AG04450 (cell line): ENCODE measurements at regions not wholly inside any gene's neighbourhood (a gene's known extent, or its start where the extent isn't known, plus 50 kb on each side); places are given as distances from the start of the nearest gene placed in this dataset.

Source experiments
- CTCF ChIA-PET: fragments of 300-600, 350-600 bp; formaldehyde crosslinking; extraction: SDS; loops from one replicate; lab custom pipeline; 2022; ENCODE audit warnings: antibody characterized with exemption, inconsistent platforms; lab: Charles Lee
- POLR2A ChIA-PET: fragments of 350-600 bp; formaldehyde crosslinking; extraction: SDS; loops from one replicate; lab custom pipeline; 2021; ENCODE audit warnings: antibody characterized with exemption, inconsistent platforms; lab: Yijun Ruan, JAX
- DNase-seq: peaks from one replicate; pipeline ENCODE4 v3.0.0-alpha.2; 2011; ENCODE audit warnings: low read depth, low spot score
- H3K27ac ChIP-seq: one replicate; pipeline ENCODE4 v1.5.1; 2012; ENCODE audit warnings: low read depth, low read length, control low read depth
- H3K27me3 ChIP-seq: one replicate; pipeline ENCODE4 v1.6.0; 2012; ENCODE audit warnings: low read length; ENCODE audit not compliant: control insufficient read depth, insufficient read depth
- H3K4me3 ChIP-seq: 2 replicates; pipeline ENCODE4 v1.5.1; 2011; ENCODE audit warnings: mild to moderate bottlenecking, low read depth, low read length, control low read depth
- H3K9me3 ChIP-seq: 2 replicates; pipeline ENCODE4 v1.5.1; 2012; ENCODE audit warnings: low read length; ENCODE audit not compliant: control insufficient read depth, insufficient read depth
- TF ChIP-seq, protein P1 (sequence below): IDR thresholded peaks from 2 replicates; pipeline ENCODE4 v1.5.1; 2011; ENCODE audit warnings: low read depth, low read length, control low read depth, inconsistent platforms

DNA sequence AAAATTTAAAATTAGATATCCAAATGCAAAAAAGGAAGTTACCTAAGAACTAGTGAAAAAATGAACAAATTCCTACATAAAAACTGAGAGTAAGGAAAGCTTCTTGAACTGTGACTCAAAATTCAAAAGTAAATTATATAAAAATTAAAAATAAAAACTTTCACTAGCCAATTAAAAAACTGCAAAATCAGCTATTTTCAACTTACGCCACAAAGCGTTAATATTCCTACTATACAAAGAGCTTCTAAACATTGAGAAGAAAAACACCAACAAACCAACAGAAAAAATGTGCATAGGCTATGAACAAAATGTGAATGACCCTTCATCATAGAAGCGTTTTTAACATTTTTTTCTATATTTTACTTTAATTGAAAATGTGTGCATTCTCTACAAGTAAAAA, 445.7 kb downstream of the CDH2 start:
- CTCF ChIA-PET, result no interaction called here

DNA sequence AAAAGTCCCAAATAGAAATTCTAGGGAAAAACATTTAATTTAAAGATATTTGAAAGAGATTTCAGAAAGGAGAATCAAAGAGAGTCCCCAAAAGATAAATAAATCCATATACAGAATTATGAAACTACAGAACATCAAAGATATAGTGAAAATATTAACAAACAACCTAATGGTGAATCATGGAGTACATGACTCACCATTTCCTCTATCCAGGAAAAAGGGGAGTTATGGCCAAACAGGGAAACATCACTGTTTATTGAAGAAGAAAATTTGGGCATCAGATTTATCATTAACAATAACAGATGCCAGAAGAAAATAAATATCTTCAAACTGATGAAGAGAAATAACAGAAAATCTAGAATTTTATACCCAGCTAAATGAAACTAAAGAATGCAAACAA, 448.3 kb downstream of the CDH2 start:
- DNase-seq, result no peak
- no peaks in the 10 kb centered on the region for H3K27me3 ChIP-seq
- H3K27ac ChIP-seq, result no peak overlapping the region
- TF ChIP-seq, protein P1, sequence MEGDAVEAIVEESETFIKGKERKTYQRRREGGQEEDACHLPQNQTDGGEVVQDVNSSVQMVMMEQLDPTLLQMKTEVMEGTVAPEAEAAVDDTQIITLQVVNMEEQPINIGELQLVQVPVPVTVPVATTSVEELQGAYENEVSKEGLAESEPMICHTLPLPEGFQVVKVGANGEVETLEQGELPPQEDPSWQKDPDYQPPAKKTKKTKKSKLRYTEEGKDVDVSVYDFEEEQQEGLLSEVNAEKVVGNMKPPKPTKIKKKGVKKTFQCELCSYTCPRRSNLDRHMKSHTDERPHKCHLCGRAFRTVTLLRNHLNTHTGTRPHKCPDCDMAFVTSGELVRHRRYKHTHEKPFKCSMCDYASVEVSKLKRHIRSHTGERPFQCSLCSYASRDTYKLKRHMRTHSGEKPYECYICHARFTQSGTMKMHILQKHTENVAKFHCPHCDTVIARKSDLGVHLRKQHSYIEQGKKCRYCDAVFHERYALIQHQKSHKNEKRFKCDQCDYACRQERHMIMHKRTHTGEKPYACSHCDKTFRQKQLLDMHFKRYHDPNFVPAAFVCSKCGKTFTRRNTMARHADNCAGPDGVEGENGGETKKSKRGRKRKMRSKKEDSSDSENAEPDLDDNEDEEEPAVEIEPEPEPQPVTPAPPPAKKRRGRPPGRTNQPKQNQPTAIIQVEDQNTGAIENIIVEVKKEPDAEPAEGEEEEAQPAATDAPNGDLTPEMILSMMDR, result no peak
- H3K9me3 ChIP-seq, result no peaks in the 10 kb centered on the region
- POLR2A ChIA-PET, result no interaction called here
- H3K4me3 ChIP-seq, result no peak overlapping the region
- CTCF ChIA-PET, result interaction anchor here (1.0 kb wide), 1 partner anchor 22 kb away, joined by 3 read pairs; no protein-coding TSS in a partner anchor

More for the DNA sequence above, 445.7 kb downstream of the CDH2 start:
- Histone ChIP-seq H3K4me3 (no peak overlapping the region), H3K27me3 (no peaks in the 10 kb centered on the region), H3K9me3 (no peaks in the 10 kb centered on the region), H3K27ac (no peak overlapping the region)
- TF ChIP-seq, protein P1, result no peak
- DNase-seq, result no peak
- POLR2A ChIA-PET, result no interaction called here

DNA sequence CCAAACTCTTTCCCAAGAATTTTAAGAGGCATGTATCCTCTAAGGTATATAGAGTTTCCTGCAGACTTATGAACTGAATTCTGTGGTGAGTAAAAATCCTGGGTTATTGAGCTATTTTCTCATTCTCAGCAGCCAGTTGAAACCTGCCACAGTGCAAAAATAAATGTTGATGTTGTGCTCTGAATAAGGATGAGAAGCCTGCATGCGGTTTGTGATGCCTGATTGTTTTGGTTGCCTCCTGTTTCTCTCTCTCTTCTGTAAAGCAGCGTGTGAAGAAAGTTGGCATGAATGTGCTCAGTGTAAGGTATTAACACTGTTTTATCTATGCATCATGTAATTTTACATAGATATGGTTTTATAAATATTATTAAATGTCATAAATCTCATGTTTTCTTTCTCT, 452.6 kb downstream of the CDH2 start:
- TF ChIP-seq, protein P1, result no peak
- Histone ChIP-seq H3K27me3 (no peaks in the 10 kb centered on the region), H3K27ac (no peak overlapping the region), H3K9me3 (no peaks in the 10 kb centered on the region), H3K4me3 (no peak overlapping the region)
- no peak for DNase-seq
- ChIA-PET CTCF (no interaction called here), POLR2A (no interaction called here)

DNA sequence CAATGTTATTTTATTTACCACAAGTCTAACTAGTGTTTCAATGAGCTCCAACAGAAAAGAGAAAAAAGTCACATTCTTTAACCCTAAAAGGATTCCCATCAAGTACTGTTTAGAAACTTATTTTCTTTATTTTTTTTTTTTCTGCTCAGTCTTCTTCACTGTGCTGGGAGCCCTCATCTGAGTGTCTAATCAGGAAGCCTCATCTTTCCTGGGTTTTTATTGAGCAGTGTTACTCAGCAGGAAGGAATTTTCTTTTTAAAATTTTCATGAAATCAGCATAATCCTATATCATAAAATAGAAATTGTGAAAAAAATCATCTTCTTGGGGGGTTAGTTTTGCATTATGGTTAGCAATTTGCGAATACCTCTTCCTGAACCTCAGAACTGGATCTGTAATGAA, 453.8 kb downstream of the CDH2 start:
- CTCF ChIA-PET, result interaction anchor here (0.6 kb wide), 1 partner anchor 34 kb away, joined by 3 read pairs; no protein-coding TSS in a partner anchor
- no peaks in the 10 kb centered on the region for H3K9me3 ChIP-seq
- POLR2A ChIA-PET, result no interaction called here
- no peaks in the 10 kb centered on the region for H3K27me3 ChIP-seq
- H3K27ac ChIP-seq, result no peak overlapping the region
- TF ChIP-seq, protein P1, result no peak
- DNase-seq, result no peak
- no peak overlapping the region for H3K4me3 ChIP-seq

DNA sequence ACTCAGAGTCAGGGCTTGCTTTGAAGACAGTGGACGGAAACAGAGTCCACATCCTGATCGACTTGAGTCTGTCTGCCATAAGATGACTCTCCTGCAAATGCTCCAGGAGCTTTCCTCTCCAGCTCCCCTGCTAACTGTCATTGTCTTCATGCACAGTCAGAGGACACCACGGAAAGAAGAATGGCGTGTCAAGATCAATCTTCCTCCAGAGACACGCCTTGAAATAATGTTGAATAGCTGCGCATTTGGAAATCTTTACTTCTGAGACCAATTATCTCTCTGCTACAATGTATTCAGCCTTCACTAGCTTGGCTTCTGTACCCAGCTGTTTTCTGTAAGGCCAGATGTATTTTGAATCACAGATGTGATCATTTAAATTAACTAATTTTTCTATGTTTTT, 457.2 kb downstream of the CDH2 start:
- H3K27ac ChIP-seq, result no peak overlapping the region
- no peaks in the 10 kb centered on the region for H3K9me3 ChIP-seq
- H3K27me3 ChIP-seq, result no peaks in the 10 kb centered on the region
- TF ChIP-seq, protein P1, result no peak
- DNase-seq, result no peak
- POLR2A ChIA-PET, result no interaction called here
- H3K4me3 ChIP-seq, result no peak overlapping the region
- CTCF ChIA-PET, result no interaction called here
